Panc1 (cell line): ENCODE measurements at regions not wholly inside any gene's neighbourhood (a gene's known extent, or its start where the extent isn't known, plus 50 kb on each side); places are given as distances from the start of the nearest gene placed in this dataset.

Experiments used
- POLR2AphosphoS5 ChIP-seq: IDR thresholded peaks from 2 replicates; pipeline ENCODE4 v1.6.1; 2012; ENCODE audit warnings: mild to moderate bottlenecking, low read depth, low read length, moderate library complexity
- SIN3A ChIP-seq: IDR thresholded peaks from 2 replicates; pipeline ENCODE4 v1.6.1; 2012; ENCODE audit warnings: low read depth, mild to moderate bottlenecking, low read length, moderate library complexity, borderline replicate concordance; ENCODE audit not compliant: insufficient read depth
- TCF7L2 ChIP-seq: IDR thresholded peaks from 2 replicates; pipeline ENCODE4 v1.6.1; 2011; ENCODE audit warnings: mild to moderate bottlenecking, low read depth, low read length, inconsistent platforms
- TF ChIP-seq, protein P1 (sequence below): fragments of 450-650 bp; IDR thresholded peaks from 2 replicates; pipeline ENCODE4 v1.5.1; 2017; ENCODE audit warnings: mild to moderate bottlenecking
- TF ChIP-seq, protein P2 (sequence below), 2 experiments: IDR thresholded peaks; 2 replicates each; pipeline ENCODE4 v1.6.1; 2011 to 2012; ENCODE audit warnings: low read depth in 2 of 2, control low read depth in 1 of 2, low read length in 1 of 2, mild to moderate bottlenecking in 1 of 2, moderate library complexity in 1 of 2; ENCODE audit not compliant: insufficient read depth in 1 of 2

GRCh38 chr3:59580499-59580898, 530.7 kb upstream of the CFAP20DC start:
- TF ChIP-seq, protein P1, sequence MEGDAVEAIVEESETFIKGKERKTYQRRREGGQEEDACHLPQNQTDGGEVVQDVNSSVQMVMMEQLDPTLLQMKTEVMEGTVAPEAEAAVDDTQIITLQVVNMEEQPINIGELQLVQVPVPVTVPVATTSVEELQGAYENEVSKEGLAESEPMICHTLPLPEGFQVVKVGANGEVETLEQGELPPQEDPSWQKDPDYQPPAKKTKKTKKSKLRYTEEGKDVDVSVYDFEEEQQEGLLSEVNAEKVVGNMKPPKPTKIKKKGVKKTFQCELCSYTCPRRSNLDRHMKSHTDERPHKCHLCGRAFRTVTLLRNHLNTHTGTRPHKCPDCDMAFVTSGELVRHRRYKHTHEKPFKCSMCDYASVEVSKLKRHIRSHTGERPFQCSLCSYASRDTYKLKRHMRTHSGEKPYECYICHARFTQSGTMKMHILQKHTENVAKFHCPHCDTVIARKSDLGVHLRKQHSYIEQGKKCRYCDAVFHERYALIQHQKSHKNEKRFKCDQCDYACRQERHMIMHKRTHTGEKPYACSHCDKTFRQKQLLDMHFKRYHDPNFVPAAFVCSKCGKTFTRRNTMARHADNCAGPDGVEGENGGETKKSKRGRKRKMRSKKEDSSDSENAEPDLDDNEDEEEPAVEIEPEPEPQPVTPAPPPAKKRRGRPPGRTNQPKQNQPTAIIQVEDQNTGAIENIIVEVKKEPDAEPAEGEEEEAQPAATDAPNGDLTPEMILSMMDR = no peak
- TF ChIP-seq, protein P2, sequence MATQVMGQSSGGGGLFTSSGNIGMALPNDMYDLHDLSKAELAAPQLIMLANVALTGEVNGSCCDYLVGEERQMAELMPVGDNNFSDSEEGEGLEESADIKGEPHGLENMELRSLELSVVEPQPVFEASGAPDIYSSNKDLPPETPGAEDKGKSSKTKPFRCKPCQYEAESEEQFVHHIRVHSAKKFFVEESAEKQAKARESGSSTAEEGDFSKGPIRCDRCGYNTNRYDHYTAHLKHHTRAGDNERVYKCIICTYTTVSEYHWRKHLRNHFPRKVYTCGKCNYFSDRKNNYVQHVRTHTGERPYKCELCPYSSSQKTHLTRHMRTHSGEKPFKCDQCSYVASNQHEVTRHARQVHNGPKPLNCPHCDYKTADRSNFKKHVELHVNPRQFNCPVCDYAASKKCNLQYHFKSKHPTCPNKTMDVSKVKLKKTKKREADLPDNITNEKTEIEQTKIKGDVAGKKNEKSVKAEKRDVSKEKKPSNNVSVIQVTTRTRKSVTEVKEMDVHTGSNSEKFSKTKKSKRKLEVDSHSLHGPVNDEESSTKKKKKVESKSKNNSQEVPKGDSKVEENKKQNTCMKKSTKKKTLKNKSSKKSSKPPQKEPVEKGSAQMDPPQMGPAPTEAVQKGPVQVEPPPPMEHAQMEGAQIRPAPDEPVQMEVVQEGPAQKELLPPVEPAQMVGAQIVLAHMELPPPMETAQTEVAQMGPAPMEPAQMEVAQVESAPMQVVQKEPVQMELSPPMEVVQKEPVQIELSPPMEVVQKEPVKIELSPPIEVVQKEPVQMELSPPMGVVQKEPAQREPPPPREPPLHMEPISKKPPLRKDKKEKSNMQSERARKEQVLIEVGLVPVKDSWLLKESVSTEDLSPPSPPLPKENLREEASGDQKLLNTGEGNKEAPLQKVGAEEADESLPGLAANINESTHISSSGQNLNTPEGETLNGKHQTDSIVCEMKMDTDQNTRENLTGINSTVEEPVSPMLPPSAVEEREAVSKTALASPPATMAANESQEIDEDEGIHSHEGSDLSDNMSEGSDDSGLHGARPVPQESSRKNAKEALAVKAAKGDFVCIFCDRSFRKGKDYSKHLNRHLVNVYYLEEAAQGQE (IDR thresholded peaks at IDR 0.05; ENCODE audit: insufficient read depth in 1 of 2, low read depth in 2 of 2, low read length in 1 of 2) = no peak
- TF ChIP-seq POLR2AphosphoS5 = no peak
- TF ChIP-seq SIN3A = no peak
- no peak for TF ChIP-seq TCF7L2
